ENCODE measurements at regions not wholly inside any gene's neighbourhood (a gene's known extent, or its start where the extent isn't known, plus 50 kb on each side); places are given as distances from the start of the nearest gene placed in this dataset.

GRCh38 chr12:130073721-130074120, 88.5 kb upstream of the FZD10 start:
- intact Hi-C loops (cut with micrococcal nuclease), result no loop called here

- intact Hi-C loops (cut with micrococcal nuclease), result no loop called here
Observed at GRCh38 chr12:130074661-130075406, 87.4 kb upstream of the FZD10 start.

- intact Hi-C loops (cut with micrococcal nuclease), result no loop called here
Observed at GRCh38 chr12:130075497-130076076, 86.7 kb upstream of the FZD10 start.

GRCh38 chr12:130076126-130076525, 86.1 kb upstream of the FZD10 start:
- intact Hi-C loops (cut with micrococcal nuclease), result no loop called here

GRCh38 chr12:130076752-130077151, 85.5 kb upstream of the FZD10 start:
- intact Hi-C loops (cut with micrococcal nuclease), result no loop called here

GRCh38 chr12:130078852-130079251, 83.4 kb upstream of the FZD10 start:
- intact Hi-C loops (cut with micrococcal nuclease), result no loop called here

- intact Hi-C loops (cut with micrococcal nuclease), result no loop called here
Observed at GRCh38 chr12:130079279-130079678, 83.0 kb upstream of the FZD10 start.

GRCh38 chr12:130080205-130080604, 82.1 kb upstream of the FZD10 start:
- intact Hi-C loops (cut with micrococcal nuclease), result no loop called here

GRCh38 chr12:130081117-130081805, 81.0 kb upstream of the FZD10 start:
- intact Hi-C loops (cut with micrococcal nuclease), result no loop called here

GRCh38 chr12:130083002-130083401, 79.3 kb upstream of the FZD10 start:
- intact Hi-C loops (cut with micrococcal nuclease), result no loop called here

- intact Hi-C loops (cut with micrococcal nuclease), result no loop called here
Observed at GRCh38 chr12:130083734-130084133, 78.5 kb upstream of the FZD10 start.

- intact Hi-C loops (cut with micrococcal nuclease), result no loop called here
Observed at GRCh38 chr12:130084359-130084758, 77.9 kb upstream of the FZD10 start.

GRCh38 chr12:130086248-130086647, 76.0 kb upstream of the FZD10 start:
- intact Hi-C loops (cut with micrococcal nuclease), result no loop called here

GRCh38 chr12:130086797-130087196, 75.5 kb upstream of the FZD10 start:
- intact Hi-C loops (cut with micrococcal nuclease), result no loop called here

GRCh38 chr12:130087222-130087621, 75.0 kb upstream of the FZD10 start:
- intact Hi-C loops (cut with micrococcal nuclease), result no loop called here

GRCh38 chr12:130088504-130088903, 73.8 kb upstream of the FZD10 start:
- intact Hi-C loops (cut with micrococcal nuclease), result no loop called here

- intact Hi-C loops (cut with micrococcal nuclease), result no loop called here
Observed at GRCh38 chr12:130090542-130090941, 71.7 kb upstream of the FZD10 start.

GRCh38 chr12:130093380-130093779, 68.9 kb upstream of the FZD10 start:
- intact Hi-C loops (cut with micrococcal nuclease), result no loop called here

GRCh38 chr12:130097342-130097741, 64.9 kb upstream of the FZD10 start:
- intact Hi-C loops (cut with micrococcal nuclease), result no loop called here

- intact Hi-C loops (cut with micrococcal nuclease), result no loop called here
Observed at GRCh38 chr12:130097798-130098255, 64.4 kb upstream of the FZD10 start.

GRCh38 chr12:130098301-130099005, 63.8 kb upstream of the FZD10 start:
- intact Hi-C loops (cut with micrococcal nuclease), result no loop called here

All from T-helper 2 cell treated with Interferon-gamma antibody and Interleukin-4, amounts not matched to agents 100 ng/mL and 5 ng/mL, for 36 hours (primary cell).